ENCODE measurements at regions not wholly inside any gene's neighbourhood (a gene's known extent, or its start where the extent isn't known, plus 50 kb on each side); places are given as distances from the start of the nearest gene placed in this dataset.

GRCh38 chr16:73663720-73664119, 615.8 kb upstream of the ZFHX3 start:
- no peak for DNase-seq

GRCh38 chr16:73636196-73636595, 588.3 kb upstream of the ZFHX3 start:
- DNase-seq: no peak

DNA sequence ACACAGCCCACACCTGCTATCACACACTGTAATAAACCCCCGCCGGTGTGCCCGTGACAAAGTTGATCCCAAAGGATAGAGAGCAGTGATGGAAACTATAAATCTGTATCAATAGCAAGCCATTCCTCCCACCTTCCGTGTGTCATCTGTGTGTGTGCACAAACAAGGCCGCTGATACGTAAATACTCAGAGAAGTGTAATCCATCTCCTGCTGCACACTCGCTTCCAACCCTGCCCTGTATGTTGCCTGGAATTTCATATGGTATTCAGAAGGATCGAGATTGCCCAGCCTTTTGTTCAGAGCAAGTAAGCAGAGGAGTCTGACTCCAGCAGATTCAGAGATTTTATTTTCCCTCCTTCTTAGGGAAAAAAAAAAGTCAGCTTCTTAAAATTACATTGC, 581.1 kb upstream of the ZFHX3 start:
- DNase-seq: no peak

GRCh38 chr16:73617738-73618137, 569.8 kb upstream of the ZFHX3 start:
- no peak for DNase-seq

- no peak for DNase-seq
Observed at GRCh38 chr16:73616770-73617169, 568.8 kb upstream of the ZFHX3 start.

GRCh38 chr16:73616166-73616753, 568.3 kb upstream of the ZFHX3 start:
- DNase-seq: no peak

DNA sequence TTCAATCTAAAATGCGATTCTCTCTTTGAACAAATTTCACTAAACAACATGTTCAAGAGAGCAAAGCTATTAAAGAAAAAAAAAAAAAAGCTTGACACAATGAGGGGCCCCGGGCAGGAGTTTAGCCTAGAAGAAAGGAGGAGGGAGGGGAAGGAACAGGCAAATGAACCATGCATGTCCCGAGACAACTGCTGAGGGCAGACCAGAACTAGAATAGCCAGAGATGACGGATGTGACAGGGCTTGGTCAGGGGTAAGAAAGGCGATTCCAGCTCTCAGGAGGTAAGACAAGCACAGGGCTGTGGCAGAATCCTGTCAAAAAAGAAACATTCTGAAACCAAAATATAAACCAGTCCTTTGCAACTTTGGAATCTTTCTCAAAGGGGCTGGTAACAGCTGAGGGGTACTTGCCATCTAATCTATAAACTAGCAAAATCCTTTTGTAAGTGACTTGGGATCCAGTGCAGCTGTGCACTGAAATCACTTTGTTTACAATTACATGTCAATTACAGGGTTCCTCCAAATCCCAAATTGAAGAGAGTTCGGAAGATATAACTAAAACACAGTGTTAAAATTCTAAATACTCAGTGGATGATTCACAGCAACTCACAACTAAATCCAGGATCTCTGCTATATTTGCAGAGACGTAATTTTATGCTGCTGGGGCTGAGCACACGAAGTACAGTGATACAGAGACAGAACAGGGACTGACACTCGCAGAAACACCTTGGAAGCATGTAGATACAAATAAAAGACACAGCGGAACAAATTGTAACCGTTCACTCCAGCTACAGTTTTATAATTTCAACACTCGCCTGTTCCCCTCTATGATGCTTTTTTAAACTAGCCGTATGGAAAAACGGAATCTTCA, 567.4 kb upstream of the ZFHX3 start:
- no peak for DNase-seq

DNA sequence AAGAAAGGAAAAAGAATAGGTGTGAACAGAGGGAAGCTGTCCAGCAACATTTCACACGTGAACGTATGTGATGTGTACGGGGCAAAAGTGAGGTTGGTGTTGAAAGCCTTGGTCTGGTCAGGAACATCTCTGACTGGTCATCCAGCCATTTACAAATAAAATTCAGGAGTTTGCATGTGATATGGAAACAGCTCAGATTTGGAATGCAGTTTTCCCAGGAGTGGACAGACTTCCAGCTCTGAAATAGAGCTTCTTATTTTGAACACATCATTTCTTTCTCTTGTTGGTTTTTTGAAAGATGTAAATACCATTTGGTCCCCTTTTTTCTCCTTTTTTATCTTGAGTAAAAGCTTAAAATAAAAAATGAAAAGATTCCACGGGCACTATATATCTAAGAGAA, 566.2 kb upstream of the ZFHX3 start:
- no peak for DNase-seq

DNA sequence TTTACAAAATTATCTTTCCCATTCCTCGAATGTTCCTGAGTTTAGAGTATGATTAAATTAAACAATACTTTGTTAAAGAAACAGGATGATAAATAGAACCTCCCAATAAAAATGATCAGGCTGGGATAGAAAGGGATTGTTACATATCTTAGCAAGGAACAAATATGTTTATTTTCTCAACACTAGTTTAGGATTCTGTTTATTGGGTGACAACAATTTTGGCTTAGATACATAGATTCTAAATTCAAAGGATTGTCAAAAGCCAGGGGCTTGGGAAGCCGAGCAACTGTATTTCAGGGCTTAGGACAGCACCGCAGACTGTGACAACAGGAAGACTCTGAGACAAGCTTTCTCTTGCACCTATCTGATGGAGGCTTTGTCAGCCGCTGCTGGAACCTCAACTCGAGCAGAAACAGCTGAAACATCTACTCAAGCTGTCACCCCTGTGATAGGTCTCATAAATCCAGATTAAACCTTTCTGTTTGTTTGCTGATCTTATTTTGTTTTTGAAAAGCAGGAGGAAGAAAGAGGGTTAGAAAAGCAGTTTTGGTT, 562.8 kb upstream of the ZFHX3 start:
- no peak for DNase-seq

- DNase-seq: no peak
Observed at GRCh38 chr16:73610160-73610559, 562.2 kb upstream of the ZFHX3 start.

DNA sequence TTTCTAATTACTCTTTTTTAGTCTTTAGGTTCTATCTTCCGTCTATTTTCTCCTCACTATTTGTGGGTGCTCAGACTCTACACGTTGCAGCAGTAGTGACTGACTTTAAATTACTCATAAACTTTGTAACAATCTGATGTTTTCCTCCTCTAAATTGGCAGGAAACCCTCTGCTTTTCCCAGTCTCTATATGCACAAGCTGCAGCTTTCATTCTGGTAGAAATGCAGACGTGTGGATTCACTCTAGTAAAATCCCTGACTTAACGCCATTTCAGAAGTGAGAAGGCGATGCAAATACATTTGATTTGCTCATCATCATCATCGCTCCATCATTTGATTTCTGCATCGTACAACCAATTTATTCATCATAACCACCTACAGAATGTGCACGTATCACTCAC, 561.0 kb upstream of the ZFHX3 start:
- no peak for DNase-seq

- DNase-seq: no peak
Observed at GRCh38 chr16:73605309-73605708, 557.4 kb upstream of the ZFHX3 start.

- no peak for DNase-seq
Observed at GRCh38 chr16:73601911-73602310, 554.0 kb upstream of the ZFHX3 start.

DNA sequence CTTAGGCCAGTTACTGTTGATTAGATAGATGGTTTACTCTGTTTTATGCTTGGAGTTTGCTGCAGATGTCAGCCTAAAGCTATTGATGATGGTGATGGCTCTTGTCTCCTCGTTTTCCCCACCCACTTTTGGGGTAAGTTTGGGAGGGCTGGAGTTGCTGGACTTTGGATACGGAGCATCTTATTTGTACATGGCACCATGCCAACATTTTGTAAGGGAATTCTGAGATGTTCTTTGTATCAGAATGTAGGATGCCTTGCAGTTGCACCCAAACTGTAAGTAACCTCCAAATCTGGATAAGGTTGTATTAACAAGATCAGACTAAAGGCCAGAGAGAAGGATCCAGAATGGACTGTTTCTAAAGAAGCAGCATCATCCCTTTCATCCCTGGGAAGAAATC, 551.9 kb upstream of the ZFHX3 start:
- no peak for DNase-seq

DNA sequence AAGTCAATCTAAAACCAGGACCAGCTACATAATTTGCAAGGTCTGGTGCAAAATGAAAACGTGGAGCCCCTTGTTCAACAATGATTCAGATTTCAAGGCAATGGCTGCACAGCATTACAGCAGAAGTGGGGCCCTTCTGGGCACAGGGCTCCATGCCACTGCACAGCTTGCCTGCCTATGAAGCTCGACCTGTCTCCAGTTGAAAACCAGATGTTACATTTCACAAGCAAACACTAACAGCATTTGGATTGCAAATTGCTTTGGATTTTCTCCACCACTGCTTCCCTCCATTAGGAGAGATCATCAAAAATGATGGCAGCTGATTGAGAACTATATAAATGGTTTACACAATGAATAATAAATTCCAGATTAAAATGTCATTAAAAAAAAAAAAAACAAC, 551.4 kb upstream of the ZFHX3 start:
- no peak for DNase-seq

DNA sequence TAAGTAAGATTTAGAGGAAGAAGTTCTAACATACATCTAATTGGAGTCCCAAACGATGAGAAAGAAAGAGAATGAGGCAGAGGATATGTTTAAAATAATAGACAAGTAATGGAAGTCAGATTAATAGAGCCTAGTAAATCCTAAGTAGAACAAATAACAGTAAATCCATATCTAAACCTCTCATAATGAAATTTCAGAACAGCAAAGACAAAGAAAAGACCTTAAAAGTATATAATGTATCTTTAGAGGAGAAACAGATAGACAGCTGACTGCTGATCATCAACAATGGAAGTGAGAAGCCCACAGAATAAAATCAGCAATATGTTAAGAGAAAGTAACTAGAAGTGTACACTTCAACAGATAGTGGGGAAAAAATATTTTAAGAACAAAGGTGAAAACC, 536.2 kb upstream of the ZFHX3 start:
- no peak for DNase-seq

DNA sequence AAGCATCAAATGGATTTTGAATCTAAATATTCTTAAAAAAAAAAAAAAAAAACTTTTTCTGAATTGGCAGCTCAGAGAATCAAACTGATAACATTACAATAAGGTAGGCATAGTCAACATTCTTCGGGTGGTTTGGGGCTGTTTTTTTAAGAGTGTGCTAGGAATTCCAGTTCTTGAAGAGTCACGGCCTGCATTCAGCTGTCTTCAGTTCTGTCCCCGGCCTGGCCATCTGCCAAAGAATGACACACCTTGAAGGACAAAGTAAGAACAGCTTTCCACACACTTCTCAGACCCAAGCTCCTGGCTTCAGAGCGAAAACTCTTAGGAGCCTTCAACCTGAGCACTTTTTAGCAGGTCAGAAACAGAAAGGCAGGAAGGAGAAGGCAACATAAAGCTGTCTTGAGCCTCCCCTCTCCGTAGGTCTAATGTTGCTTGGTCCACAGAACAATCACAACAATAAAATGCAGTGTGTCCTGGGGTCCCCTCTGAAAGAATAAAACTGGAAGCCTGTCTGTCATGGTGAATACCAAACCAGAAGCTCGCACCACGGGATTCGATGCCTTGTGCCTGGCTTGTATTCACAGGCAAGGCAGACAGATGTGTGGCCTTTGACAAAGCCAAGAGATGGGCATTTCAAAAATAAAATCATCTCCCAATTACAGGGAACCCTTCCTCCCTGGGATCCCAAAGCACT, 524.4 kb upstream of the ZFHX3 start:
- DNase-seq: no peak

DNA sequence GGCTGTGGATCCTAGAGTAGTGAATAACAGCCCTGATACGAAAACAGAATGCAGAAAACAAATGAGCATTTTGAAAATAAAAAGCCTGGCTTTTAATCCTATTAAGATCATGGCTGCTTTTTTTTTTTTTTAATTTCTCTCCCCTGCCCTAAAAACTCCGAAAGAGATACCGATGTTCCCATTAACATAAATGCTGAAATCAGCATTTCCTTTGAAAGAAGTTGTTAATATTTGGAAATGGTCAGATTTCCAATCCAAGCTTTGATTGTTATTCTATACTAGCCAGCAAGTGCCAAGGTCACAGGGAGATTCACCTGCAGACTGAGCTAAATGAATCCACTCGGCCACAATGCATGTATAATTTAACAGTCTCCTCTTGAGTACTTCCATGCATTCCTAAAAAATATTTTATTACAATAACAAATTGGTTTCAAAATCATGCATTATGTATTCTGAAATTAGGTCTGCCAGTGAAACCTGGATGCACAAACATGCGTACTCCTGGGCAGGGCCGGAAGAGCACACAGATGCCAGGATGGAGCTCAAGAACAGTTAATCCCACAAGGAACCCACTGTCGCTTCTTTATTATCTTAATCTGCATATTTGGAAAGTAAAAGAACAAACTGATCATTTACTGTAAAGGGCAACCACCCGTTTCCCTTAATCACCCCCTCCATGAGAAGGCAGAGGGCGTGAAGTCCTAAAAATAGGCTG, 521.5 kb upstream of the ZFHX3 start:
- DNase-seq: no peak

- no peak for DNase-seq
Observed at GRCh38 chr16:73568769-73569168, 520.8 kb upstream of the ZFHX3 start.

DNA sequence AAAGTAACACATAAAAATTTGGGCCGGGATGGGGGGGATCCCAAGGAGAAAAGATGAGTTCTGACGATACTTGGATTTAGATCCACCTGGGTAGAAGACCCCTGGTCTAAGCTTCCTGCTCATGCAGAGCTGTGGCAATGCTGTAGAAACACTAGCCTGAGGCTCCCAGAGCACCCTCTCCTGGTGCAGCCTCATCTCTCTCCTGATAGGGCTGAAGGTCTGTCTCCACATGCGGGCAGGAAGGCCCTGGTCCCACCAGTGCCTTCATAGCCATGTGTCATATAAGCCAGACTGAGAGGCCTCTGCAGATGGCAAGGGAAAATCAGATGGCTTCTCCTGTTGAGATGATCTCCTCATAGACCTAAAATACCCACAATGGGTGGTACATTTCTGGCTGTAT, 518.0 kb upstream of the ZFHX3 start:
- no peak for DNase-seq

- no peak for DNase-seq
Observed at GRCh38 chr16:73565263-73565662, 517.3 kb upstream of the ZFHX3 start.

DNA sequence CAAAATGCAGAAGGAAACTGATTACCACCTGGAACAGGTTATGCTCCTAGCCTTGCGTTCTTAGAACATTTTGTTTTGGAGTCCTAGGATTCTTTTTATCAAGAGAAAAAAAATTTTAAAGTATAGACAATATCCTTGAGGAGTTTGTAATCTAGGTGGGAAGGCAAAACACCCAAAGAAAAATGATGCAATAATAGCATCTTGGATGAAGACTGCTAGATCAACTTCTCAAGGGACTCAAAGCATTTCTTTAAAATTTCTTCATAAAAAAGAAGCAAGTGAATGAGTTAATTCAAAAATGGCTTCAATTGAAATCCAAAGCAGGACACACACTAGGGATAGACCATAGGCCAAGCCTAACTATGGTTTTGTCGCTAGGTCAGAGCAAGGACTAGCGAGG, 515.8 kb upstream of the ZFHX3 start:
- no peak for DNase-seq

GRCh38 chr16:73560497-73560896, 512.6 kb upstream of the ZFHX3 start:
- DNase-seq: no peak

Measured in inflammatory macrophage treated with lipopolysaccharide for 1 hour (primary cell).